ENCODE measurements at regions not wholly inside any gene's neighbourhood (a gene's known extent, or its start where the extent isn't known, plus 50 kb on each side); places are given as distances from the start of the nearest gene placed in this dataset.
"Not testable (repeated sequence)": the region's sequence is repeated elsewhere in the genome, so short reads cannot be mapped to it uniquely, and the experiment has no call there.

- Histone ChIP-seq H3K9me3 (ENCODE audit: control insufficient read depth in 2 of 2, insufficient read depth in 1 of 2, low read length in 1 of 2) (no peaks in the 10 kb centered on the region), H3K4me3 (ENCODE audit: low read length in 2 of 2) (no peak overlapping the region), H3K4me1 (ENCODE audit: control insufficient read depth in 2 of 2, insufficient read depth in 2 of 2, low read length in 2 of 2) (no peaks in the 10 kb centered on the region), H3K27me3 (ENCODE audit: control insufficient read depth in 2 of 2, insufficient read depth in 1 of 2, low read length in 1 of 2) (no peaks in the 10 kb centered on the region), H3K27ac (ENCODE audit: low read depth in 1 of 2, low read length in 1 of 2) (no peak overlapping the region), H3K36me3 (ENCODE audit: control insufficient read depth in 2 of 2, insufficient read depth in 2 of 2, low read length in 1 of 2) (no peaks in the 10 kb centered on the region)
- DNase-seq (ENCODE audit: low read depth in 6 of 9, low spot score in 9 of 9): no peak
- 89% methylated on average over 1 of the region's 1 CpG for WGBS
These were observed 73.4 kb upstream of the ADRA1D start for GRCh38 chr20:4322499-4322898.

GRCh38 chr20:4320291-4320690 is 71.2 kb upstream of the ADRA1D start:
- no peaks in the 10 kb centered on the region for H3K27me3 ChIP-seq (ENCODE audit: control insufficient read depth in 2 of 2, insufficient read depth in 1 of 2, low read length in 1 of 2)
- no peaks in the 10 kb centered on the region for H3K9me3 ChIP-seq (ENCODE audit: control insufficient read depth in 2 of 2, insufficient read depth in 1 of 2, low read length in 1 of 2)
- no peaks in the 10 kb centered on the region for H3K4me1 ChIP-seq (ENCODE audit: control insufficient read depth in 2 of 2, insufficient read depth in 2 of 2, low read length in 2 of 2)
- no peak overlapping the region for H3K27ac ChIP-seq (ENCODE audit: low read depth in 1 of 2, low read length in 1 of 2)
- DNase-seq (ENCODE audit: low read depth in 6 of 9, low spot score in 9 of 9): no peak
- WGBS: 82% methylated on average over 5 of the region's 5 CpGs
- H3K4me3 ChIP-seq (ENCODE audit: low read length in 2 of 2): no peak overlapping the region
- H3K36me3 ChIP-seq (ENCODE audit: control insufficient read depth in 2 of 2, insufficient read depth in 2 of 2, low read length in 1 of 2): no peaks in the 10 kb centered on the region

GRCh38 chr20:4318891-4319290 is 69.8 kb upstream of the ADRA1D start:
- no peaks in the 10 kb centered on the region for H3K4me1 ChIP-seq (ENCODE audit: control insufficient read depth in 2 of 2, insufficient read depth in 2 of 2, low read length in 2 of 2)
- no peak for DNase-seq (ENCODE audit: low read depth in 6 of 9, low spot score in 9 of 9)
- H3K4me3 ChIP-seq (ENCODE audit: low read length in 2 of 2): no peak overlapping the region
- no peaks in the 10 kb centered on the region for H3K9me3 ChIP-seq (ENCODE audit: control insufficient read depth in 2 of 2, insufficient read depth in 1 of 2, low read length in 1 of 2)
- H3K27me3 ChIP-seq (ENCODE audit: control insufficient read depth in 2 of 2, insufficient read depth in 1 of 2, low read length in 1 of 2): no peaks in the 10 kb centered on the region
- no peaks in the 10 kb centered on the region for H3K36me3 ChIP-seq (ENCODE audit: control insufficient read depth in 2 of 2, insufficient read depth in 2 of 2, low read length in 1 of 2)
- no peak overlapping the region for H3K27ac ChIP-seq (ENCODE audit: low read depth in 1 of 2, low read length in 1 of 2)

GRCh38 chr20:4310616-4311015 is 61.5 kb upstream of the ADRA1D start:
- not testable (repeated sequence) for H3K9me3 ChIP-seq (ENCODE audit: control insufficient read depth in 2 of 2, insufficient read depth in 1 of 2, low read length in 1 of 2); H3K36me3 ChIP-seq (ENCODE audit: control insufficient read depth in 2 of 2, insufficient read depth in 2 of 2, low read length in 1 of 2); H3K27me3 ChIP-seq (ENCODE audit: control insufficient read depth in 2 of 2, insufficient read depth in 1 of 2, low read length in 1 of 2); H3K27ac ChIP-seq (ENCODE audit: low read depth in 1 of 2, low read length in 1 of 2); H3K4me3 ChIP-seq (ENCODE audit: low read length in 2 of 2); H3K4me1 ChIP-seq (ENCODE audit: control insufficient read depth in 2 of 2, insufficient read depth in 2 of 2, low read length in 2 of 2); DNase-seq (ENCODE audit: low read depth in 6 of 9, low spot score in 9 of 9)
- WGBS: 98% methylated on average over 4 of the region's 4 CpGs

GRCh38 chr20:4306206-4306605 is 57.1 kb upstream of the ADRA1D start:
- no peak for DNase-seq (ENCODE audit: low read depth in 6 of 9, low spot score in 9 of 9)
- WGBS: 100% methylated on average over 2 of the region's 2 CpGs
- Histone ChIP-seq H3K4me3 (ENCODE audit: low read length in 2 of 2) (no peak overlapping the region), H3K27me3 (ENCODE audit: control insufficient read depth in 2 of 2, insufficient read depth in 1 of 2, low read length in 1 of 2) (no peaks in the 10 kb centered on the region), H3K4me1 (ENCODE audit: control insufficient read depth in 2 of 2, insufficient read depth in 2 of 2, low read length in 2 of 2) (no peaks in the 10 kb centered on the region), H3K36me3 (ENCODE audit: control insufficient read depth in 2 of 2, insufficient read depth in 2 of 2, low read length in 1 of 2) (no peaks in the 10 kb centered on the region), H3K9me3 (ENCODE audit: control insufficient read depth in 2 of 2, insufficient read depth in 1 of 2, low read length in 1 of 2) (peaks cover 0 to 4% of the 10 kb centered on the region in 2 donors), H3K27ac (ENCODE audit: low read depth in 1 of 2, low read length in 1 of 2) (no peak overlapping the region)

- no peaks in the 10 kb centered on the region for H3K9me3 ChIP-seq (ENCODE audit: control insufficient read depth in 2 of 2, insufficient read depth in 1 of 2, low read length in 1 of 2)
- no peak for DNase-seq (ENCODE audit: low read depth in 6 of 9, low spot score in 9 of 9)
- 76% methylated on average over 5 of the region's 5 CpGs for WGBS
- H3K36me3 ChIP-seq (ENCODE audit: control insufficient read depth in 2 of 2, insufficient read depth in 2 of 2, low read length in 1 of 2): no peaks in the 10 kb centered on the region
- H3K4me3 ChIP-seq (ENCODE audit: low read length in 2 of 2): no peak overlapping the region
- no peaks in the 10 kb centered on the region for H3K4me1 ChIP-seq (ENCODE audit: control insufficient read depth in 2 of 2, insufficient read depth in 2 of 2, low read length in 2 of 2)
- H3K27me3 ChIP-seq (ENCODE audit: control insufficient read depth in 2 of 2, insufficient read depth in 1 of 2, low read length in 1 of 2): no peaks in the 10 kb centered on the region
- no peak overlapping the region for H3K27ac ChIP-seq (ENCODE audit: low read depth in 1 of 2, low read length in 1 of 2)
These were observed 56.0 kb upstream of the ADRA1D start for GRCh38 chr20:4305091-4305490.

GRCh38 chr20:4304601-4305000 is 55.5 kb upstream of the ADRA1D start:
- Histone ChIP-seq H3K27ac (ENCODE audit: low read depth in 1 of 2, low read length in 1 of 2) (no peak overlapping the region), H3K4me1 (ENCODE audit: control insufficient read depth in 2 of 2, insufficient read depth in 2 of 2, low read length in 2 of 2) (no peaks in the 10 kb centered on the region), H3K9me3 (ENCODE audit: control insufficient read depth in 2 of 2, insufficient read depth in 1 of 2, low read length in 1 of 2) (no peaks in the 10 kb centered on the region), H3K36me3 (ENCODE audit: control insufficient read depth in 2 of 2, insufficient read depth in 2 of 2, low read length in 1 of 2) (no peaks in the 10 kb centered on the region), H3K4me3 (ENCODE audit: low read length in 2 of 2) (no peak overlapping the region), H3K27me3 (ENCODE audit: control insufficient read depth in 2 of 2, insufficient read depth in 1 of 2, low read length in 1 of 2) (no peaks in the 10 kb centered on the region)
- WGBS: 98% methylated on average over 5 of the region's 5 CpGs
- DNase-seq (ENCODE audit: low read depth in 6 of 9, low spot score in 9 of 9): no peak

- H3K27ac ChIP-seq (ENCODE audit: low read depth in 1 of 2, low read length in 1 of 2): no peak overlapping the region
- H3K4me3 ChIP-seq (ENCODE audit: low read length in 2 of 2): no peak overlapping the region
- DNase-seq (ENCODE audit: low read depth in 6 of 9, low spot score in 9 of 9): no peak
- 97% methylated on average over 7 of the region's 7 CpGs for WGBS
- no peaks in the 10 kb centered on the region for H3K4me1 ChIP-seq (ENCODE audit: control insufficient read depth in 2 of 2, insufficient read depth in 2 of 2, low read length in 2 of 2)
- no peaks in the 10 kb centered on the region for H3K36me3 ChIP-seq (ENCODE audit: control insufficient read depth in 2 of 2, insufficient read depth in 2 of 2, low read length in 1 of 2)
- H3K27me3 ChIP-seq (ENCODE audit: control insufficient read depth in 2 of 2, insufficient read depth in 1 of 2, low read length in 1 of 2): no peaks in the 10 kb centered on the region
- no peaks in the 10 kb centered on the region for H3K9me3 ChIP-seq (ENCODE audit: control insufficient read depth in 2 of 2, insufficient read depth in 1 of 2, low read length in 1 of 2)
These were observed 54.0 kb upstream of the ADRA1D start for GRCh38 chr20:4303136-4303535.

GRCh38 chr20:4300921-4301320 is 51.8 kb upstream of the ADRA1D start:
- H3K4me1 ChIP-seq (ENCODE audit: control insufficient read depth in 2 of 2, insufficient read depth in 2 of 2, low read length in 2 of 2): peaks cover 0 to 8% of the 10 kb centered on the region in 2 donors
- no peaks in the 10 kb centered on the region for H3K36me3 ChIP-seq (ENCODE audit: control insufficient read depth in 2 of 2, insufficient read depth in 2 of 2, low read length in 1 of 2)
- 92% methylated on average over 1 of the region's 1 CpG for WGBS
- no peak overlapping the region for H3K27ac ChIP-seq (ENCODE audit: low read depth in 1 of 2, low read length in 1 of 2)
- no peak overlapping the region for H3K4me3 ChIP-seq (ENCODE audit: low read length in 2 of 2)
- H3K27me3 ChIP-seq (ENCODE audit: control insufficient read depth in 2 of 2, insufficient read depth in 1 of 2, low read length in 1 of 2): no peaks in the 10 kb centered on the region
- H3K9me3 ChIP-seq (ENCODE audit: control insufficient read depth in 2 of 2, insufficient read depth in 1 of 2, low read length in 1 of 2): no peaks in the 10 kb centered on the region
- DNase-seq (ENCODE audit: low read depth in 6 of 9, low spot score in 9 of 9): no peak

GRCh38 chr20:4300401-4300800 is 51.3 kb upstream of the ADRA1D start:
- DNase-seq (ENCODE audit: low read depth in 6 of 9, low spot score in 9 of 9): no peak
- WGBS: 96% methylated on average over 2 of the region's 2 CpGs
- Histone ChIP-seq H3K36me3 (ENCODE audit: control insufficient read depth in 2 of 2, insufficient read depth in 2 of 2, low read length in 1 of 2) (no peaks in the 10 kb centered on the region), H3K4me1 (ENCODE audit: control insufficient read depth in 2 of 2, insufficient read depth in 2 of 2, low read length in 2 of 2) (peaks cover 0 to 8% of the 10 kb centered on the region in 2 donors), H3K27me3 (ENCODE audit: control insufficient read depth in 2 of 2, insufficient read depth in 1 of 2, low read length in 1 of 2) (no peaks in the 10 kb centered on the region), H3K4me3 (ENCODE audit: low read length in 2 of 2) (no peak overlapping the region), H3K9me3 (ENCODE audit: control insufficient read depth in 2 of 2, insufficient read depth in 1 of 2, low read length in 1 of 2) (no peaks in the 10 kb centered on the region), H3K27ac (ENCODE audit: low read depth in 1 of 2, low read length in 1 of 2) (no peak overlapping the region)
